ENCODE measurements at regions not wholly inside any gene's neighbourhood (a gene's known extent, or its start where the extent isn't known, plus 50 kb on each side); places are given as distances from the start of the nearest gene placed in this dataset.
"Not testable (repeated sequence)": the region's sequence is repeated elsewhere in the genome, so short reads cannot be mapped to it uniquely, and the experiment has no call there.

DNA sequence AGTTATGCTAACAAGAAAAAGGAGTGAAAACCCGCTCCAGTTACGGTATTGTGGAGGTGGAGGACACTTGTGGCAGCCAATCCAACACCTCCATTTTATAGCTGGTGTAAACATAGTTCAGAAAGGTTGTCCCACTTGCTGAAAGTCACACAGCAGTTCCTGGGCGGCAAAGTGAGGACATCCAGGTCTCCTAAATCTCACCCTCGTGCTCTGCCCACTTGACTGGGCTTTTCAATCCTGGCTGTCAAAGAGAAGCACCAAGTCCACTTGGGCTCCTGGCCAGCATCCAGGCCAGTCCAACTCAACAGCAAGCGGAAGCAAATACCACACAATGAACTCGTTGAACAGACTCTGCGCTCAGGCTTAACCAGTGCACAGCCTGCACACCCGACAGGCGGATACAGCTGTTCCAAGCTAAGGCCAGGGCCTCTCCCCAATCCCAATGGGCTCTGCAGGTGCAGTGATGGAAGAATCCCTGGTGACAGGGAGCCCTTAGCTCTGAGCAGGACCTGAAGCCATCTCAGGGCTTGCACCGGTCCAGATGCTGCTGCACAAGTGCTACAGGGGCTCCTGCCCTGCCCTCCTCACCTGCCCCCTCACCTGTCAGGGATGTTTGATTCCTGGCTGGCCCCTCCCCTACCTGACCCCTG lies 89.8 kb upstream of the METTL9 start:
- not testable (repeated sequence) for H3K4me3 ChIP-seq (ENCODE audit: low read length); H3K9ac ChIP-seq (ENCODE audit: low read length); DNase-seq (ENCODE audit: low read depth); H3K9me3 ChIP-seq (ENCODE audit: control insufficient read depth, low read length); H3K36me3 ChIP-seq (ENCODE audit: control insufficient read depth, insufficient read depth, low read length, severe bottlenecking); H3K27me3 ChIP-seq (replicated peaks; ENCODE audit: control insufficient read depth, insufficient read depth, low read length)
- H3K4me1 ChIP-seq (ENCODE audit: control insufficient read depth, insufficient read depth, low read length) = peaks cover 57% of the 10 kb centered on the region

DNA sequence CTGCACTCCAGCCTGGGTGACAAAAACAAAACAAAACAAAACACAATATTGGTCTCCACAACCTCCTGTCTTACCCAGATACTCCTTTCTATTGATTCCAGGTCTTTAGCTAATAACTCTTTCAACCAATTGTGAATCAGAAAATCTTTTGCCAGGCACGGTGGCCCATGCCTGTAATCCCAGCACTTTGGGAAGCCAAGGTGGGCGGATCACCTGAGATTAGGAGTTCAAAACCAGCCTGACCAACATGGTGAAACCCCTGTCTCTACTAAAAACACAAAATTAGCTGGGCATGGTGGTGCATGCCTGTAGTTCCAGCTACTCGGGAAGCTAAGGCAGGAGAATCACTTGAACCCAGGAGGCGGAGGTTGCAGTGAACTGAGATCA lies 88.5 kb upstream of the METTL9 start:
- H3K36me3 ChIP-seq (ENCODE audit: control insufficient read depth, insufficient read depth, low read length, severe bottlenecking) = not testable (repeated sequence)

DNA sequence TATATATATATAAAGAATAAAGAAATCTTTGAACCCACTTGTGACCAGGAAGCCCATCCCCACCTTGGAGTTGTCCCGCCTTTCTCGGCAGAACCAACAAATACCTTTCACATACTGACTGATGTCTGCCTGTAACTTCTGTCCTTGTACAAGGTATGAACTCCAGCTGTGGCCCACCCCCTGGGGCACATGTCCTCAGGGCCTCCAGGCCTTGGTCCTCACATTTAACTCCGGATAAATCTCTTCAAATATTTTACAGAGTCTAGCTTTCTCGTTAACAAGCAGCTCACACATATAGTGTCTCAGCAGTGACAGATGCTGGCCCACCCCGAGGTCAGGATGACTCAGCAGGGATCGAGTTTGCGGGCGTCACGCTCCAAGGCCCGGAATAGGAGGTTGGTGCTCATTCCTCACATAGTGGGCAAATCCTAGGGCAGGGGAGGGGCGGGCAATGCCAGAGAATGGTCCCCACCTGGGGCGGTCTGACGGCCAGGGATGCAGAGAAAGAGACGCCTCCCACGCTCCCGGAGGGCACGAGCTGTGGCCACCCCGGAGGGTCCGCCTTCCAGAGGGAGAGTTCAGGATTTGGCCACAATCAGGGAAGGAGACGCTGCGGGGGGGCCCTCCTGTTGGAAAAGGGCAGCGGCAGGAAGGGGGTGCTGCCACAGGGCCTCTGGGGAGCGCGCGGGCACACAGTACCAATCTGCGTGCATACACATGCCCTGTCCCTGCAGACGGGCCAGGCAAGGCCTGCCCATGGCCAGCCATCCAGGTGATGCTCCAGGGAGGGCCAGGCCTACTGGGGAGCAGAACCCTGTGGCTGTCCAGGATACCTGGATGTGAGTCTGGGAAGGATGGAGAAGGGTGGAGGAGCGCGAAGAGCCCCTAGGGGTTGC lies 87.8 kb upstream of the METTL9 start:
- DNase-seq (ENCODE audit: low read depth) = peak; percentile 71
- H3K9ac ChIP-seq (ENCODE audit: low read length) = peak overlapping the region; percentile 46

More for the DNA sequence above, 88.5 kb upstream of the METTL9 start:
- H3K4me3 ChIP-seq (ENCODE audit: low read length); H3K9me3 ChIP-seq (ENCODE audit: control insufficient read depth, low read length); H3K27me3 ChIP-seq (replicated peaks; ENCODE audit: control insufficient read depth, insufficient read depth, low read length); H3K9ac ChIP-seq (ENCODE audit: low read length); DNase-seq (ENCODE audit: low read depth): not testable (repeated sequence)
- H3K4me1 ChIP-seq (ENCODE audit: control insufficient read depth, insufficient read depth, low read length) = peaks cover 65% of the 10 kb centered on the region

DNA sequence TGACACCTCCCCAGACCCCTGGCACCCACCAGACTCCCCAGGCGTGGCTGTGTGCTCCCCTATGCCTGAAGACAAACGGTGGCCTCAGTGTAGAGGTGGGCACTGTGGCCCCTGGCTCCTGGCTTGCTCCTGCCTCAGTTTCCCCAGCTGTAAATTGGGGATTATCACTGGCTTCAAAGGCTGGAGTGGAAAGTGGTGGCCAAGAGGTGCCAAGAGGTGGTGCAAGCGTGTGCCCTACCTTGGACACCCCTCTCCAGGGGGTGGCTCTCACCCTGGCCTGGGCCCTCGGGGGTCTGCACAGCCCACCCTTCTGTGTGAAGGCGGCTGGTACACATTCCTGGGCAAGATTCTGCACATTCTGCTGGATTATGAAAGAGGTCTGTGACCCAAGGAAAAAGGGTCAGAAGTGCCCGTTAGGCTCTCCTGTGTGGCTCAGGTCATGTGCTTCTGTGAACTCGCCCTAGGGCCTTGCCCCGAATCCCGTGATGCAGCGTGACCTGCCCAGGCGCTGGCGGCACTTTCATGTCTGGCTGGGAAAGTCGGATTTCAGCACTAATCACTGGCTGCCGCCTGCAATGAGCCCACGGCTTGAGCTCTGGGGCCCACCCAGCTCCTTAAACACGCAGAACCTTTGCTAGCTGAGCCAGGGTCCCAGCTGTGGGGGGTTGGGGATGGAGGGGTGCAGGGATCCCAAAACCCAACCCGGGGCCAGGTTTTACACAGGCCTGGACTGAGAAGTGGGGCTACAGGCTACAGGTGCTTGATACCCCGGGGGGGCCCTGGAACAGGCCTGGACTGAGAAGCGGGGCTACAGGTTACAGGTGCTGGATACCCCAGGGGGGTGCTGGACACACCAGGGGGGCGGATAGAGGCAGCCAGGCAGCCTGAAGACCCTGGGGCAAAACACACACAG lies 86.8 kb upstream of the METTL9 start:
- not testable (repeated sequence) for H3K9me3 ChIP-seq (ENCODE audit: control insufficient read depth, low read length); H3K36me3 ChIP-seq (ENCODE audit: control insufficient read depth, insufficient read depth, low read length, severe bottlenecking); H3K4me3 ChIP-seq (ENCODE audit: low read length); H3K27me3 ChIP-seq (replicated peaks; ENCODE audit: control insufficient read depth, insufficient read depth, low read length); DNase-seq (ENCODE audit: low read depth)
- peak overlapping the region; percentile 29 for H3K9ac ChIP-seq (ENCODE audit: low read length)
- H3K4me1 ChIP-seq (ENCODE audit: control insufficient read depth, insufficient read depth, low read length) = peaks cover 71% of the 10 kb centered on the region

More for the DNA sequence above, 87.8 kb upstream of the METTL9 start:
- not testable (repeated sequence) for H3K4me3 ChIP-seq (ENCODE audit: low read length); H3K9me3 ChIP-seq (ENCODE audit: control insufficient read depth, low read length); H3K36me3 ChIP-seq (ENCODE audit: control insufficient read depth, insufficient read depth, low read length, severe bottlenecking); H3K27me3 ChIP-seq (replicated peaks; ENCODE audit: control insufficient read depth, insufficient read depth, low read length)
- peaks cover 69% of the 10 kb centered on the region for H3K4me1 ChIP-seq (ENCODE audit: control insufficient read depth, insufficient read depth, low read length)

DNA sequence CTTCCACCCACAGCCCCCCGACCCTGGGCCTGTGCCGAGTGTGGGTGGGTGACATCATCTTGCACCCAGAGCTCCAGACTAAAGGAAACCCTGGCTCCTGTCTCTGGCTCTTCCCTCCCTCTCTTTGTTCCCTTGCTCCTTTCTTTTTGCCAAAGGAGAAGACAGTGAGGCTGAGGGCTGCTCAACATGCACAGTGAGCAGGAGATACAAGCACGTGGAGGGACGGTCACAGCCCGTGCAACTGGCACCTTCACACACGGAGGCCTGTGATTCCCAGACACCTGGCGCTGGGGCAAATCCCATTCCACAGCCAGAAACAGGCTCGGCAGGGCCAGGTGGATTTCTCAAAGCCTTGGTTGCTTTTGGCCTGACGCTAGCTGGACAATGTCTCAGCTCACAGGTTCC lies 86.0 kb upstream of the METTL9 start:
- peak overlapping the region; percentile 37 for H3K4me3 ChIP-seq (ENCODE audit: low read length)
- H3K9me3 ChIP-seq (ENCODE audit: control insufficient read depth, low read length); H3K36me3 ChIP-seq (ENCODE audit: control insufficient read depth, insufficient read depth, low read length, severe bottlenecking); DNase-seq (ENCODE audit: low read depth); H3K27me3 ChIP-seq (replicated peaks; ENCODE audit: control insufficient read depth, insufficient read depth, low read length): not testable (repeated sequence)
- peaks cover 66% of the 10 kb centered on the region for H3K4me1 ChIP-seq (ENCODE audit: control insufficient read depth, insufficient read depth, low read length)
- peak overlapping the region; percentile 29 for H3K9ac ChIP-seq (ENCODE audit: low read length)

DNA sequence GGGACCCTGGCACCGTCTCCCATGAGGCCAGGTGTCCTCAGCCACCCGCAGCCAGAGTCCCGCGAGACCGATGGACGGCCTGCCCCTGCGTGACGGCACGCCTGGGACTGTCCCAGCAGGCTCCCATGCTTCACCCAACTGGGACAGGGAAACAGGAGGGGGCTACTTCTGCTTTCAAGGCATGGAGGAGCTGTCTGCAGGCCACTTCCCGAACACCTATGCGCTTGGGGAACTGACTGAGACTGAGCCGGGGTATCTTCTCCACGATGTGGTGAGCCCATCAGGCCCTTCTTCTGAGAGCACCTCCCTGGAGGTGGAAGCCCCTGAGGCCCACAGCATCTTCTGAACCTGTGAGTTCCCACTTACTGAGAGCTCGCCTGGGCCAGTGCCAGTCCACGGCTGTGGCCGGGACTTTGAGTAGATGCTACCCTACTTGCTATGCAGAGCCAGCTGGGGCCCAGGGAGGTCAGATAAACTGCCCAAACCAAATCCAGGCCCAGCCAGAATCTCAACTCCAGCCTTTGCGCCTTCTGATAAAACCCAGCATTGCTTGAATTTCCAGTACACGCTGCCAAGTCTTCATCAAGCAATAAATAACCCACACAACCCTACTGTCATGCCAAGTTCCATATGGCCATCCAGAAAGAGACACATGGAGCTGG lies 85.4 kb upstream of the METTL9 start:
- not testable (repeated sequence) for H3K27me3 ChIP-seq (replicated peaks; ENCODE audit: control insufficient read depth, insufficient read depth, low read length); DNase-seq (ENCODE audit: low read depth); H3K36me3 ChIP-seq (ENCODE audit: control insufficient read depth, insufficient read depth, low read length, severe bottlenecking); H3K9me3 ChIP-seq (ENCODE audit: control insufficient read depth, low read length)
- Histone ChIP-seq H3K4me1 (ENCODE audit: control insufficient read depth, insufficient read depth, low read length) (peaks cover 60% of the 10 kb centered on the region), H3K4me3 (ENCODE audit: low read length) (peak overlapping the region; percentile 29), H3K9ac (ENCODE audit: low read length) (peak overlapping the region; percentile 29)

DNA sequence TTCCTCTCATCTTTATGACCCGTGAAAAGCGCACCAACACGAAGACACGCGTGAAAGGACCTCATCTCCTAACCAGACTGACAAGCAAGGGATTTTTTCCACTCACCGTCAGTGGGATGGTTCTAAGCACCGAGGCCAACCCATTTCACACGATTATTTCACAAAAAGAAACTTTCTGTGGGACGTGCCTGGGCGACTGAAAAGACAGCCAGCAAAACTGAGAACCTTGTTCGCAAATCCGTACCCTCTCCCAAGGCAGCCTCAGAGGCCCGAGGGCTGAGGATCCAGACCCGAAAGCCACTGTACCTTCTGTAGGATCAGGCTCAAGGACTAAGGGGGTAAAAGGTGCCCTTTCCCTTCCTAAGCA lies 84.9 kb upstream of the METTL9 start:
- not testable (repeated sequence) for DNase-seq (ENCODE audit: low read depth); H3K27me3 ChIP-seq (replicated peaks; ENCODE audit: control insufficient read depth, insufficient read depth, low read length); H3K9me3 ChIP-seq (ENCODE audit: control insufficient read depth, low read length); H3K9ac ChIP-seq (ENCODE audit: low read length); H3K36me3 ChIP-seq (ENCODE audit: control insufficient read depth, insufficient read depth, low read length, severe bottlenecking)
- Histone ChIP-seq H3K4me1 (ENCODE audit: control insufficient read depth, insufficient read depth, low read length) (peaks cover 55% of the 10 kb centered on the region), H3K4me3 (ENCODE audit: low read length) (peak overlapping the region; percentile 29)

DNA sequence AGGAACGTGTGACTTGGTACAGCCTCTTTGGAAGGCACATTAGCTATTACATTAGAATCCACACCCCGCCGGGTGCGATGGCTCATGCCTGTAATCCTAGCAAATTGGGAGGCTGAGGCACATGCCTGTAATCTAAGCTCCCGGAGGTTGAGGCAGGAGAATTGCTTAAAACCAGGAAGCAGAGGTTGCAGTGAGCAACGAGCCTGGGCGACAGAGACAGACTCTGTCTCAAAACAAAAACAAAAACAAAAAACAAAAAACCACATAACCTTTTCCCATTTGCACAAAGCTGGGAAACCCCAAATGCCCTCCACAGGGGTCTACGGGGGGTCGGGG lies 82.7 kb upstream of the METTL9 start:
- H3K9ac ChIP-seq (ENCODE audit: low read length); H3K36me3 ChIP-seq (ENCODE audit: control insufficient read depth, insufficient read depth, low read length, severe bottlenecking); DNase-seq (ENCODE audit: low read depth); H3K27me3 ChIP-seq (replicated peaks; ENCODE audit: control insufficient read depth, insufficient read depth, low read length); H3K4me3 ChIP-seq (ENCODE audit: low read length); H3K9me3 ChIP-seq (ENCODE audit: control insufficient read depth, low read length): not testable (repeated sequence)
- peaks cover 49% of the 10 kb centered on the region for H3K4me1 ChIP-seq (ENCODE audit: control insufficient read depth, insufficient read depth, low read length)

DNA sequence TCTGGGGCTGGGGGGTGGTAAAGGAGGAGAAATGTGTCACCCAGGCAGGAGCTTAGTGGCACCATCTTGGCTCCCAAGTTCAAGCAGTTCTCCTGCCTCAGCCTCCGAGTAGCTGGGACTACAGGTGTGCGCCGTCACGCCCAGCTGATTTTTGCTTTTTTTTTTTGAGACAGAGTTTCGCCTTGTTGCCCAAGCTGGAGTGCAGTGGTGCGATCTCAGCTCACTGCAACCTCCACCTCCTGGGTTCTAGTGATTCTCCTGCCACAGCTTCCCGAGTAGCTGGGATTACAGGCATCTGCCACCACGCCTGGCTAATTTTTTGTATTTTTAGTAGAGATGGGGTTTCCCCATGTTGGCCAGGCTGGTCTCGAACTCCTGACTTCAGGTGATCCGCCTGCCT lies 82.1 kb upstream of the METTL9 start:
- not testable (repeated sequence) for H3K27me3 ChIP-seq (replicated peaks; ENCODE audit: control insufficient read depth, insufficient read depth, low read length); H3K36me3 ChIP-seq (ENCODE audit: control insufficient read depth, insufficient read depth, low read length, severe bottlenecking); H3K9me3 ChIP-seq (ENCODE audit: control insufficient read depth, low read length); DNase-seq (ENCODE audit: low read depth)
- Histone ChIP-seq H3K4me3 (ENCODE audit: low read length) (peak overlapping the region; percentile 47), H3K9ac (ENCODE audit: low read length) (peak overlapping the region; percentile 25), H3K4me1 (ENCODE audit: control insufficient read depth, insufficient read depth, low read length) (peaks cover 45% of the 10 kb centered on the region)

DNA sequence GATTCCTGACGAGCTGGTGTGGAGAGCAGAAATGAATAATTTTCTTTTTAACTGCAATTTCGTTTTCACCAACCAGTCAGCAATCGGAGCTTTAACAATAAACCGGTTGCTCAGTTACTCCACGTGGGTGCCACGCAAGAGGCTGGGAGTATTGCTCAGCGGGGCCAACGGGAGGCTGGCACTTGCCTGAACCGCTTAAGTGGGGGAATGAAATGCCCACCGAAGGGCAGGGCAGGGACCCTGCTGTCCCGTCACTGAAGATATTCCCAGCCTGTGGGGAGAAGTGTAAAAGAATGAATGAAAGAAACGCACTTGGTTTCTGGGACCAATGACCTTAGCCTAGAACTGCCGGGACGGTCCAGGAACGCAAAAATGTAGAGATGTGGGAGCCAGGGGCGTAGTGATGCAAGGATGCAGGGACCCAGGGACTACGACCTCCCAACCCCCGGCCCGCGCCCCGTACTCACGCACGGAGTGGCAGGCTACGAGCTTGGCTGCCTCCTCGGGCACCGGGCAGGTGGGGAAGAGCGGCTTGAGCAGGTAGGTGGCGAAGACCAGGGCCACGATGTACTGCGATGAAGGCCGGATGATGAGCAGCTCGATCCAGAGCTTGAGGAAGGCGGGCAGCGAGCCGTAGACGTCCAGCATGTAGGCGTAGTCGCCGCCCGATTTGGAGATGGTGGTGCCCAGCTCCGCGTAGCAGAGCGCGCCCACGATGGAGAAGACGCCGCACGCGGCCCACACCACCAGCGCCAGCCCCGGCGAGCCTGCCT lies 79.8 kb upstream of the METTL9 start:
- H3K27me3 ChIP-seq (replicated peaks; ENCODE audit: control insufficient read depth, insufficient read depth, low read length); H3K36me3 ChIP-seq (ENCODE audit: control insufficient read depth, insufficient read depth, low read length, severe bottlenecking); H3K9me3 ChIP-seq (ENCODE audit: control insufficient read depth, low read length): not testable (repeated sequence)
- DNase-seq (ENCODE audit: low read depth) = peak; percentile 26
- peak overlapping the region; percentile 85 for H3K9ac ChIP-seq (ENCODE audit: low read length)
- peaks cover 27% of the 10 kb centered on the region for H3K4me1 ChIP-seq (ENCODE audit: control insufficient read depth, insufficient read depth, low read length)
- H3K4me3 ChIP-seq (ENCODE audit: low read length) = peak overlapping the region; percentile 85

All from adipocyte (in vitro differentiated cells).